ENCODE measurements at regions not wholly inside any gene's neighbourhood (a gene's known extent, or its start where the extent isn't known, plus 50 kb on each side); places are given as distances from the start of the nearest gene placed in this dataset.

DNA sequence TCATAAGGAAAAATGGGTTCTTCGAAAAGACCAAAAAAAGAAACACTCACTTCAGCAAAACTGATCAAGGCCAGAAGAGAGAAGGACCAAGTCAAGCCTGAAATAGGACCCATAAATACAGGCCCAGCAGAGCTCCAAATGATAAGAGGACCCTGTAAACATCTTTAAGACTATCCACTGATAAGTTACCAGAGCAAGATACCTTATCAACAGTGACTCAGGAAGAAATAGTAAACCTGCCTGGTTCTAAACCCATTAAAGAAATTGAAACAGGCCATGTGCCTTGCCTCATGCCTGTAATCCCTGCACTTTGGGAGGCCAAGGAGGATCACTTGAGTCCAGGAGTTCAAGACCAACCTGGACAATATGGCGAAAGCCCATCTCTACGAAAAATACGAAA lies 81.8 kb upstream of the ERRFI1 start:
- Histone ChIP-seq H3K27ac (ENCODE audit: low read depth, low read length, poor library complexity, severe bottlenecking) (no peak overlapping the region), H4K20me1 (ENCODE audit: insufficient read depth, low read length) (no peaks in the 10 kb centered on the region), H3K9me2 (ENCODE audit: low read depth, low read length) (no peaks in the 10 kb centered on the region), H3K4me2 (ENCODE audit: low read length) (no peak overlapping the region), H3K4me1 (ENCODE audit: insufficient read depth, low read length, severe bottlenecking) (no peaks in the 10 kb centered on the region), H3K27me3 (ENCODE audit: insufficient read depth, low read length) (no peaks in the 10 kb centered on the region; the same call in 1 of the 2 replicates), H2AFZ (ENCODE audit: low read length) (no peak overlapping the region), H3K36me3 (ENCODE audit: insufficient read depth, low read length) (no peaks in the 10 kb centered on the region), H3K4me3 (ENCODE audit: low read depth, low read length, poor library complexity, severe bottlenecking) (no peak overlapping the region), H3K9ac (ENCODE audit: low read length) (no peak overlapping the region), H3F3A (ENCODE audit: insufficient read depth, low read length) (no peaks in the 10 kb centered on the region), H3K79me2 (ENCODE audit: insufficient read depth, low read length) (no peaks in the 10 kb centered on the region), H3K9me3 (ENCODE audit: low read length) (no peaks in the 10 kb centered on the region)
- TF ChIP-seq EZH2 (IDR thresholded peaks at IDR 0.05; ENCODE audit: borderline replicate concordance, low read length), result no peak
- TF ChIP-seq, protein P1, sequence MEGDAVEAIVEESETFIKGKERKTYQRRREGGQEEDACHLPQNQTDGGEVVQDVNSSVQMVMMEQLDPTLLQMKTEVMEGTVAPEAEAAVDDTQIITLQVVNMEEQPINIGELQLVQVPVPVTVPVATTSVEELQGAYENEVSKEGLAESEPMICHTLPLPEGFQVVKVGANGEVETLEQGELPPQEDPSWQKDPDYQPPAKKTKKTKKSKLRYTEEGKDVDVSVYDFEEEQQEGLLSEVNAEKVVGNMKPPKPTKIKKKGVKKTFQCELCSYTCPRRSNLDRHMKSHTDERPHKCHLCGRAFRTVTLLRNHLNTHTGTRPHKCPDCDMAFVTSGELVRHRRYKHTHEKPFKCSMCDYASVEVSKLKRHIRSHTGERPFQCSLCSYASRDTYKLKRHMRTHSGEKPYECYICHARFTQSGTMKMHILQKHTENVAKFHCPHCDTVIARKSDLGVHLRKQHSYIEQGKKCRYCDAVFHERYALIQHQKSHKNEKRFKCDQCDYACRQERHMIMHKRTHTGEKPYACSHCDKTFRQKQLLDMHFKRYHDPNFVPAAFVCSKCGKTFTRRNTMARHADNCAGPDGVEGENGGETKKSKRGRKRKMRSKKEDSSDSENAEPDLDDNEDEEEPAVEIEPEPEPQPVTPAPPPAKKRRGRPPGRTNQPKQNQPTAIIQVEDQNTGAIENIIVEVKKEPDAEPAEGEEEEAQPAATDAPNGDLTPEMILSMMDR (IDR thresholded peaks at IDR 0.05; ENCODE audit: low read length), result no peak

DNA sequence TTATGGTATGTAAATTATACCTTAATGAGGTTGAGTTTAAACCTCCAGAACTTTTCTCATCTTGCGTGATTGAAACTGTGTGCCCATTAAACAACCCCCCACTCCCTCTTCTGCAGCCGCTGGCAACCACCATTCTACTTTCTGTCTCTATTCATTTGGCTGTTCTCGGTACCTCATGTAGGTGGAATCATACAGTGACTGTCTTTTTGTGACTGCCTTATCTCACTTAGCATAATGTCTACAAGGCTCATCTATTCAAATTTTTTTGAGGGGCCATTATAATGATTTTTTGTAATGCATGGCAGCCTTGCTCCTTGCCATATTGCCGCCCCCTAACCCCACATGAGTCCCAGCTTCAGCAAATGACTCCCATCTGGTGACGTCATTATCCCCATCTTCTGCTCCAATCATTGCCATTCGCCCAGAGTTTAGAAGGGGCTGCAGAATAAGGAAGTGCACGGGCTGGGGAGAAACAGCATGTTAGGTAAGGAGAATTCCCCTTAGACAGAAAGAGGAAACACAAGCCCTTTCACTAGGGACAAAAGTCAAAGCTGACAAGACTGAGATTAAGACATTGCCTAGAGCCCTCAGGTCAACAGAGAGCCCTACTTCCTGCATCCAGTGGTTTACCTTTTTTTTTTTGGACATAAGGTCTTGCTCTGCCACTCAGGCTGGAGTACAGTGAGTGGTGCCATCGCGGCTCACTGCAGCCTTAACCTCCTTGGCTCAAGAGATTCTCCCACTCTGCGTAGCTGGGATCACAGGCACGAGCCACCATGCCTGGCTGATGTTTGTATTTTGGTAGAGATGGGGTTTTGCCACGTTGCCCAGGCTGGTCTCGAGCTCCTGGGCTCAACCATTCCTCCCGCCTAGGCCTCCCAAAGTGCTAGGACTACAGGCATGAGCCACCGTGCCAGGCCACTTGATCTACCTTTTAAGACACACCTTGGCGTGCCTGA lies 78.4 kb upstream of the ERRFI1 start:
- Histone ChIP-seq H3F3A (ENCODE audit: insufficient read depth, low read length) (no peaks in the 10 kb centered on the region), H3K9me3 (ENCODE audit: low read length) (no peaks in the 10 kb centered on the region), H3K79me2 (ENCODE audit: insufficient read depth, low read length) (no peaks in the 10 kb centered on the region), H3K27ac (ENCODE audit: low read depth, low read length, poor library complexity, severe bottlenecking) (no peak overlapping the region), H3K9me2 (ENCODE audit: low read depth, low read length) (no peaks in the 10 kb centered on the region), H4K20me1 (ENCODE audit: insufficient read depth, low read length) (no peaks in the 10 kb centered on the region), H3K36me3 (ENCODE audit: insufficient read depth, low read length) (no peaks in the 10 kb centered on the region), H3K4me1 (ENCODE audit: insufficient read depth, low read length, severe bottlenecking) (no peaks in the 10 kb centered on the region), H2AFZ (ENCODE audit: low read length) (no peak overlapping the region), H3K27me3 (ENCODE audit: insufficient read depth, low read length) (no peaks in the 10 kb centered on the region), H3K4me2 (ENCODE audit: low read length) (no peak overlapping the region), H3K9ac (ENCODE audit: low read length) (no peak overlapping the region), H3K4me3 (ENCODE audit: low read depth, low read length, poor library complexity, severe bottlenecking) (no peak overlapping the region)
- TF ChIP-seq, protein P1 (IDR thresholded peaks at IDR 0.05; ENCODE audit: low read length), result no peak
- TF ChIP-seq EZH2 (IDR thresholded peaks at IDR 0.05; ENCODE audit: borderline replicate concordance, low read length), result no peak

DNA sequence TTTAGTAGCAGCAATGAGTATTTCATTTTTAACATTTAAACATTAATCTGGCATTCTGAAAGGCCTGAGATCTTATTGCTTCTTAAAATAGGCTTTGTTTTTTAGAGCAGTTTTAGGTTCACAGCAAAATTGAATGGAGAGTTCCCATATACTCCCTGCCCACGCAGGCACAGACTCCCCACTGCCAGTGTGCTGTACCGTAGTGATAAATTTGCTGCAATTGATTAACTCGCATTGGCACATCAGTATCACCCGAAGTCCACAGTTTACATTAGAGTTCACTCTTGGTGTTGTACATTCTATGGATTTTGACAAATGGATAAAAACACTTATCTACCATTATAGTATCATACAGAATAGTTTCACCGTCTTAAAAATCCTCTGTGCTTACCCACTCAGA lies 71.8 kb upstream of the ERRFI1 start:
- Histone ChIP-seq H4K20me1 (ENCODE audit: insufficient read depth, low read length) (no peaks in the 10 kb centered on the region), H2AFZ (ENCODE audit: low read length) (no peak overlapping the region), H3F3A (ENCODE audit: insufficient read depth, low read length) (no peaks in the 10 kb centered on the region), H3K9ac (ENCODE audit: low read length) (no peak overlapping the region), H3K36me3 (ENCODE audit: insufficient read depth, low read length) (no peaks in the 10 kb centered on the region), H3K4me1 (ENCODE audit: insufficient read depth, low read length, severe bottlenecking) (no peaks in the 10 kb centered on the region), H3K9me2 (ENCODE audit: low read depth, low read length) (no peaks in the 10 kb centered on the region), H3K27me3 (ENCODE audit: insufficient read depth, low read length) (0 out of 2 replicates have a peak, but pooled peaks cover 5% of the 10 kb centered on the region), H3K4me3 (ENCODE audit: low read depth, low read length, poor library complexity, severe bottlenecking) (no peak overlapping the region), H3K9me3 (ENCODE audit: low read length) (no peaks in the 10 kb centered on the region), H3K79me2 (ENCODE audit: insufficient read depth, low read length) (no peaks in the 10 kb centered on the region), H3K4me2 (ENCODE audit: low read length) (no peak overlapping the region), H3K27ac (ENCODE audit: low read depth, low read length, poor library complexity, severe bottlenecking) (no peak overlapping the region)
- TF ChIP-seq, protein P1 (IDR thresholded peaks at IDR 0.05; ENCODE audit: low read length), result no peak
- TF ChIP-seq EZH2 (IDR thresholded peaks at IDR 0.05; ENCODE audit: borderline replicate concordance, low read length), result no peak
